Thyroid gland (tissue), 4 donors: ENCODE measurements at regions not wholly inside any gene's neighbourhood (a gene's known extent, or its start where the extent isn't known, plus 50 kb on each side); places are given as distances from the start of the nearest gene placed in this dataset.

Source experiments
- DNase-seq, 2 donors: peaks; one replicate each; pipeline ENCODE4 v3.0.0-alpha.2; 2019
- H3K27ac ChIP-seq, 3 donors: fragments of 200-600 bp; sonication (generic); 1 replicate in 2 of 3; 2 replicates in 1 of 3; pipeline ENCODE4 v1.5.1; 2016 to 2019; ENCODE audit warnings: mild to moderate bottlenecking in 1 of 3, moderate library complexity in 1 of 3
- H3K27me3 ChIP-seq: fragments of 200-600 bp; sonication (generic); one replicate; pipeline ENCODE4 v1.5.1; 2019
- H3K36me3 ChIP-seq, 2 donors: fragments of 200-600 bp; sonication (generic); one replicate each; pipeline ENCODE4 v1.5.1; 2016 to 2019
- H3K4me1 ChIP-seq, 2 donors: fragments of 200-600 bp; sonication (generic); one replicate each; pipeline ENCODE4 v1.5.1; 2017 to 2019
- H3K4me3 ChIP-seq, 3 donors: fragments of 200-600 bp; sonication (generic); replicated peaks in 1 of 3; 1 replicate in 2 of 3; 2 replicates in 1 of 3; pipeline ENCODE4 v1.5.1; 2016; ENCODE audit warnings: mild to moderate bottlenecking in 1 of 3
- H3K9me3 ChIP-seq: fragments of 200-600 bp; sonication (generic); one replicate; pipeline ENCODE4 v1.5.1; 2017
- CTCF ChIP-seq, 6 experiments: fragments of 200-600 bp in 3 of 6; fragments of 450-650 bp in 3 of 6; sonication (generic) in 3 of 6; IDR thresholded peaks; one replicate each; pipeline ENCODE4 v1.5.1; 2016 to 2019; ENCODE audit warnings: antibody characterized with exemption in 6 of 6, mild to moderate bottlenecking in 2 of 6, inconsistent platforms in 1 of 6, moderate library complexity in 1 of 6
- POLR2A ChIP-seq, 2 donors: fragments of 450-650 bp; IDR thresholded peaks; one replicate each; pipeline ENCODE4 v1.6.1; 2017; ENCODE audit warnings: antibody characterized with exemption in 2 of 2, mild to moderate bottlenecking in 2 of 2, moderate library complexity in 1 of 2
- WGBS, 2 donors: methylation state at CpG; one replicate each; pipeline ENCODE4 v1.1.5; 2017; 5-methylcytosine and 5-hydroxymethylcytosine counted together
- intact Hi-C: fragments of 100-400 bp; cut with DNase I; formaldehyde crosslinking; loops from one replicate; pipeline ENCODE4 v1.15.1; 2023

- no peaks in the 10 kb centered on the region for H3K36me3 ChIP-seq
- no peaks in the 10 kb centered on the region for H3K27me3 ChIP-seq
- no peak overlapping the region for H3K4me3 ChIP-seq
- DNase-seq: no peak
- no peak for TF ChIP-seq CTCF (IDR thresholded peaks at IDR 0.05)
- TF ChIP-seq POLR2A (IDR thresholded peaks at IDR 0.05): no peak
- H3K9me3 ChIP-seq: no peaks in the 10 kb centered on the region
- 78 to 83% methylated on average over 9 of the region's 9 CpGs for WGBS, 2 donors
- intact Hi-C loops: loop anchor here (10.0 kb wide), 1 partner anchor 173 kb away; no protein-coding TSS in a partner anchor
- no peaks in the 10 kb centered on the region for H3K4me1 ChIP-seq
- H3K27ac ChIP-seq: peak overlapping the region in 1 of 3 donors; percentile 24
Observed at GRCh38 chr9:89548071-89548638, 50.2 kb upstream of the SEMA4D start.
